WERI-Rb-1 (cell line): ENCODE measurements at regions not wholly inside any gene's neighbourhood (a gene's known extent, or its start where the extent isn't known, plus 50 kb on each side); places are given as distances from the start of the nearest gene placed in this dataset.

Source experiments
- DNase-seq: peaks from one replicate; pipeline ENCODE4 v3.0.0-alpha.2; 2020
- H3K27ac ChIP-seq: fragments of 250-450 bp; sonication (Bioruptor Pico); 2 replicates; pipeline ENCODE4 v1.5.1; 2020; ENCODE audit warnings: mild to moderate bottlenecking, moderate library complexity
- H3K27me3 ChIP-seq: fragments of 250-450 bp; sonication (Bioruptor Pico); 2 replicates; pipeline ENCODE4 v1.5.1; 2021; ENCODE audit warnings: mild to moderate bottlenecking, low read depth, moderate library complexity; ENCODE audit not compliant: insufficient read depth, severe bottlenecking
- H3K36me3 ChIP-seq: fragments of 250-450 bp; sonication (Bioruptor Pico); 2 replicates; pipeline ENCODE4 v1.5.1; 2020; ENCODE audit warnings: mild to moderate bottlenecking, moderate library complexity
- H3K4me3 ChIP-seq: 2 replicates; pipeline ENCODE4 v1.5.1; 2011; ENCODE audit warnings: low read depth, mild to moderate bottlenecking, control low read depth, low read length
- H3K9me3 ChIP-seq: fragments of 250-450 bp; sonication (Bioruptor Pico); 2 replicates; pipeline ENCODE4 v1.5.1; 2021; ENCODE audit warnings: mild to moderate bottlenecking, moderate library complexity; ENCODE audit not compliant: severe bottlenecking
- TF ChIP-seq, protein P1 (sequence below): IDR thresholded peaks from 2 replicates; pipeline ENCODE4 v1.5.1; 2011; ENCODE audit warnings: low read depth, mild to moderate bottlenecking, control low read depth, inconsistent platforms, low read length

DNA sequence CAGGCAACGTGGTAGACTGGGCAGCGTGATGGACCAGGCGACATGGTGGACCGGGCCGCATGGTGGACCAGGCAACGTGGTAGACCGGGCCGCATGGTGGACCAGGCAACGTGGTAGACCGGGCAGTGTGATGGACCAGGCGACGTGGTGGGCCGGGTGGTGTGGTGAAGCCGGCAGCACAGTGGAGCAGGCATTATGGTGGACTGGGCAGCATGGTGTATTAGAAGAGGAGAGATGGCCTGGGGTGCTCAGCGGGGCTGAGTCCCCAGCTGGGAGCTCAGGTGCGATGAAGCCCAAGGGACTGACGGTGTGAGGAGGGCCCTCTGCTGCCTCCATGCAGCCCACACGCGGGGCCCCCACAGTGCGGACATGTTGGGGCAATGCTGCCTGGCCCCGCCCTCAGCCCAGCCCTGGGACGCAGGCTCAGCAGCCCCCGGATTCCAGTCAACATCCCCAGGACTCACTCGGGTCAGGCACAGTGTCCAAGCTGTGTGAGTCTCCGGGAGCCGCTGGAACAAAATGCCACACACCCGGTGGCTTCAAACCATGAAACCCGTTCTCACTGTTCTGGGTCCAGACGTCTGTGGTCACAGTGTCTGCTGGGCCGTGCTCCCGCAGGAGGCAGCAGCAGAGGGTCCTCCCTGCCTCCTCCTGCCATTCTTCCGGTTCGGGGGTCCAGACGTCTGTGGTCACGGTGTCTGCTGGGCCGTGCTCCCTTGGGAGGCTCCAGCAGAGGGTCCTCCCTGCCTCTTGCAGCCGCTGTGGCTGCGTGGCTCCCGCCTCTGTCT lies 1084.9 kb downstream of the BRD1 start:
- Histone ChIP-seq H3K27me3 (no peaks in the 10 kb centered on the region), H3K27ac (no peak overlapping the region), H3K4me3 (no peak overlapping the region), H3K36me3 (no peaks in the 10 kb centered on the region), H3K9me3 (no peaks in the 10 kb centered on the region)
- TF ChIP-seq, protein P1, sequence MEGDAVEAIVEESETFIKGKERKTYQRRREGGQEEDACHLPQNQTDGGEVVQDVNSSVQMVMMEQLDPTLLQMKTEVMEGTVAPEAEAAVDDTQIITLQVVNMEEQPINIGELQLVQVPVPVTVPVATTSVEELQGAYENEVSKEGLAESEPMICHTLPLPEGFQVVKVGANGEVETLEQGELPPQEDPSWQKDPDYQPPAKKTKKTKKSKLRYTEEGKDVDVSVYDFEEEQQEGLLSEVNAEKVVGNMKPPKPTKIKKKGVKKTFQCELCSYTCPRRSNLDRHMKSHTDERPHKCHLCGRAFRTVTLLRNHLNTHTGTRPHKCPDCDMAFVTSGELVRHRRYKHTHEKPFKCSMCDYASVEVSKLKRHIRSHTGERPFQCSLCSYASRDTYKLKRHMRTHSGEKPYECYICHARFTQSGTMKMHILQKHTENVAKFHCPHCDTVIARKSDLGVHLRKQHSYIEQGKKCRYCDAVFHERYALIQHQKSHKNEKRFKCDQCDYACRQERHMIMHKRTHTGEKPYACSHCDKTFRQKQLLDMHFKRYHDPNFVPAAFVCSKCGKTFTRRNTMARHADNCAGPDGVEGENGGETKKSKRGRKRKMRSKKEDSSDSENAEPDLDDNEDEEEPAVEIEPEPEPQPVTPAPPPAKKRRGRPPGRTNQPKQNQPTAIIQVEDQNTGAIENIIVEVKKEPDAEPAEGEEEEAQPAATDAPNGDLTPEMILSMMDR: no peak
- DNase-seq: no peak

DNA sequence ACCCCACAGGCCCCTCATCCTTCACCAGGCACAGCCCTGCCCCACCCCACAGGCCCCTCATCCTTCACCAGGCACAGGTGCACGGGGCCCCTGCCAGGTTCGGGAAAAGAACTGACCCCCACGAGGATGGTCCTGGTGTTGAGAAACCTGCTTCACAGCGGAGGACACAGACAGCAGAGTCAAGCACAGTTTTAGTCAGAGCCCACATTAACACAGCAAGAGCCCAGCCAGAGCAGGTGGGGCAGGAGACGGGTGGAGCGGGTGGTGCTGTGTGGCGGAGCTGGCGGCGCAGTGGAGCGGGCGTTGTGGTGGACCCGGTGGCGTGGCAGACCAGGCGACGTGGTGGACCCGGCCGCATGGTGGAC lies 1085.5 kb downstream of the BRD1 start:
- Histone ChIP-seq H3K27me3 (no peaks in the 10 kb centered on the region), H3K9me3 (no peaks in the 10 kb centered on the region)

DNA sequence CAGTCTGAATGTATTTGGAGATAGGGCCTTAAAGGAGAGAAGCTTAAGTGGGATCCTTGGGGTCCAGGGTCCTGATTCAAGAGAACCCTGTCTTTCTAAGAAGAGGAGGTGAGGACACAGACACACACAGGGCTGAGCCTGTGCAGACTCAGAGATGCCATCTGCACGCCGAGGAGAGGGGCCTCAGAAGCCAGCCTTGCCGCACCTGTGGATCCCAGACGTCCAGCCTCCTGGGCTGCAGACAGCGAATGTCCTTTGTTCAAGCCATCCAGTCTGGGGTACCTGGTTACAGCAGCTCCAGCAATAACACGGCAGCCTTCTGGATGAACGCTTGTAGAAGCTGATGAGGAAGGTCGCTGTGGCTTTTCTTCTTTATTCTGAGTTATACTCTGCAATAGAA lies 1086.1 kb downstream of the BRD1 start:
- H3K36me3 ChIP-seq: no peaks in the 10 kb centered on the region
- no peak overlapping the region for H3K27ac ChIP-seq
- no peak overlapping the region for H3K4me3 ChIP-seq
- H3K27me3 ChIP-seq: no peaks in the 10 kb centered on the region
- DNase-seq: no peak
- no peaks in the 10 kb centered on the region for H3K9me3 ChIP-seq
- TF ChIP-seq, protein P1: no peak

More for the DNA sequence above, 1085.5 kb downstream of the BRD1 start:
- H3K4me3 ChIP-seq: no peak overlapping the region
- no peak overlapping the region for H3K27ac ChIP-seq
- no peaks in the 10 kb centered on the region for H3K36me3 ChIP-seq
- TF ChIP-seq, protein P1: no peak
- DNase-seq: no peak

DNA sequence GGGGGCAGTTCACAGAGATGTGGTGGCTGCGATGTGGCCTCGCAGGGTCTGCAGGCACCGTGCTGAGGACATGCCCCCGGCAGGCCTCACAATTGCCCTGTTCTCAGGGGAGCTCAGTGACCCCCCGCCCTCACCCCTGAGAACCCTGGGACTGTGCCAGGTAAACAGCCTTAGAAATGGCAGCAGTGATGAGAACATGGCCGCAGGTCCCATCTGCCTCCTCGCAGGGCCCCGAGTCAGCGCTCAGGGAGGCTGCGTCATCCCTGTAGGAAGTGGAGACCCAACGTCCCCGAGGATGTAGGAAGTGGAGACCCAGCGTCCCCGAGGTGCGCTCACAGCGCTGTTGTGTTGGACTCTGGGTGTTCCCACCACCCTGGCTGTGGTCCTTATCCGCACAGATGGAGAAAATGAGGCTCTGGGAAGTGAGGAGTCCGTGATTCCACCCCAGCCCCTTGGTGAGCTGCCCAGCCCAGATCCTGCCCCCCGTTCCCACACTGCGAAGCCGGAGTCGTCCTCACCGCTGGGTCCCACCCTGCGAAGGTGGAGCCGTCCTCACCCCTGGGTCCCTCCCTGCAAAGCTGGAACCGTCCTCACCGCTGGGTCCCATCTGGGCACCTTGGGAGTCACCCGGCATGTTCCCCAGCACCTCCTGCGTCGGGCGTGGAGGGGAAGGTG lies 1086.8 kb downstream of the BRD1 start:
- Histone ChIP-seq H3K36me3 (no peaks in the 10 kb centered on the region), H3K27me3 (no peaks in the 10 kb centered on the region), H3K9me3 (no peaks in the 10 kb centered on the region), H3K4me3 (no peak overlapping the region), H3K27ac (0 out of 2 replicates have a peak overlapping the region, but pooled peaks have one; percentile 8)
- DNase-seq: no peak
- TF ChIP-seq, protein P1: no peak

DNA sequence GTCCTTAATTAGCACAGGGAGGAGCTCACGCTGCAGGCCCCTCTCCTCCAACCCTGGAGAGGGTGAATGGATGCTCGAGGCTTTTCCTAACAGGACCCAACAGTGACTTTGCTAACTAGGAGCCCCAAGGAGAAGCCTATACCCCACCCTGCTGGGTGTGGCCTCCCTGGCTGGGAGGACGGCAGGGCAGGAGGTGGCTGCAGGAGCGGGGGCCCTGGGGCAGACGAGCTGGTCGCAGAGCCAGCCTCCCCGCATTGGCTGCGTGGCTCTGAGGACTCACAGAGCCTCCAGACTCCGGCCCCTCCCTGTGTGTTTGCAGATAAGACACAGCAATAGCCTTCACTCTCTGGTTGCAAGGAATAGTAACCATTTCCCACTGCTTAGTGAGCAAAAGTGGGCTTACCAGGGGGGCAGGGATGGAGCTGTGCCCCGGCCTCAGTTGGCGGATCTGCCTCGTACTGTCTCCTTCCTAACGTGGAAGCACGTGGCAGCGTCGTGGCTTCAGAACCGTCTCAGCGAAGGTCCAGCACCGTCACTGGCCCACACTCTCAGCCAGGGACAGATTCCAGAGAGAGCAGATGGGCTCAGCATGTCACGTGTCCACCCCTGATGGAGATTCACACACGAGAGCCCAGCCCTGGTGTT lies 1087.5 kb downstream of the BRD1 start:
- Histone ChIP-seq H3K27ac (0 out of 2 replicates have a peak overlapping the region, but pooled peaks have one; percentile 8), H3K9me3 (no peaks in the 10 kb centered on the region), H3K4me3 (no peak overlapping the region), H3K36me3 (no peaks in the 10 kb centered on the region), H3K27me3 (no peaks in the 10 kb centered on the region)
- DNase-seq: no peak
- TF ChIP-seq, protein P1: no peak
